Uterus (tissue), 3 donors: ENCODE measurements at regions not wholly inside any gene's neighbourhood (a gene's known extent, or its start where the extent isn't known, plus 50 kb on each side); places are given as distances from the start of the nearest gene placed in this dataset.

Source experiments
- DNase-seq, 2 donors: peaks; one replicate each; pipeline ENCODE4 v3.0.0-alpha.2; 2019 to 2020
- H3K27ac ChIP-seq, 2 donors: fragments of 200-600 bp; sonication (generic); 1 replicate in 1 of 2; 2 replicates in 1 of 2; pipeline ENCODE4 v1.5.1; 2016 to 2018
- H3K27me3 ChIP-seq, 2 donors: fragments of 200-600 bp; sonication (generic); one replicate each; pipeline ENCODE4 v1.5.1; 2018 to 2019; ENCODE audit warnings: control low read depth in 1 of 2
- H3K36me3 ChIP-seq, 2 donors: fragments of 200-600 bp; sonication (generic); one replicate each; pipeline ENCODE4 v1.5.1; 2019; ENCODE audit warnings: control low read depth in 1 of 2
- H3K4me1 ChIP-seq, 2 donors: fragments of 200-600 bp; sonication (generic); one replicate each; pipeline ENCODE4 v1.5.1; 2018 to 2019; ENCODE audit warnings: control low read depth in 1 of 2
- H3K4me3 ChIP-seq, 2 donors: fragments of 200-600 bp; sonication (generic); 1 replicate in 1 of 2; 2 replicates in 1 of 2; pipeline ENCODE4 v1.5.1; 2018 to 2019; ENCODE audit warnings: mild to moderate bottlenecking in 1 of 2
- H3K9me3 ChIP-seq, 2 donors: fragments of 200-600 bp; sonication (generic); one replicate each; pipeline ENCODE4 v1.5.1; 2019; ENCODE audit warnings: control low read depth in 1 of 2
- POLR2A ChIP-seq, 2 donors: fragments of 450-650 bp; IDR thresholded peaks; one replicate each; pipeline ENCODE4 v1.6.1; 2016; ENCODE audit warnings: antibody characterized with exemption in 2 of 2, mild to moderate bottlenecking in 1 of 2, moderate library complexity in 1 of 2
- intact Hi-C: fragments of 100-400 bp; cut with DNase I; formaldehyde crosslinking; loops from one replicate; pipeline ENCODE4 v1.15.1; 2023; ENCODE audit warnings: low total_unique reads
- TF ChIP-seq, protein P1 (sequence below), 4 experiments: fragments of 200-600 bp in 2 of 4; fragments of 450-650 bp in 2 of 4; sonication (generic) in 2 of 4; IDR thresholded peaks; one replicate each; pipeline ENCODE4 v1.5.1; 2016 to 2019; ENCODE audit warnings: antibody characterized with exemption in 4 of 4, mild to moderate bottlenecking in 2 of 4, moderate library complexity in 1 of 4
- donor health status: DM: yes; HTN: yes; CAD: no.

DNA sequence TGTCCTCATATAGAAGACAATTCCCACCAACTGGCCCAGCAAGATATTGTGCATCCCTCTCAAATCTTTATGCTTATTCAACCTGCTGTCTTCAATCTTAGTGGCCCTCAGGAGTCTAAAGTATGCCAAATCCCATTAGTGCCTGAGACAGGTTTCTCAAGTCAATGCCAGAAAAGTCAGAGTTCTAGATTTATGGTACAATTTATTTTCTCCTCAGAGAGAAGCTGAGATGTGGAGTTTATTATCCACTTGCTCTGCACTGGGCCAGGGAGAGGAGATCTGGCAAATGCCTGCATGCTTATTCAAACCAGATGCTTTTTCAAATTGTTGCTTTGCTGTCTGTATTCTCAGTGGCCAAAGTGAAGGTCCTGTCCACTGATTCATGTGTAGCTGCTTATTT lies 825.2 kb downstream of the METTL4 start:
- H3K4me1 ChIP-seq, result no peaks in the 10 kb centered on the region
- DNase-seq, result no peak
- no peaks in the 10 kb centered on the region for H3K27me3 ChIP-seq
- intact Hi-C loops, result no loop called here
- TF ChIP-seq POLR2A (IDR thresholded peaks at IDR 0.05), result no peak
- TF ChIP-seq, protein P1, sequence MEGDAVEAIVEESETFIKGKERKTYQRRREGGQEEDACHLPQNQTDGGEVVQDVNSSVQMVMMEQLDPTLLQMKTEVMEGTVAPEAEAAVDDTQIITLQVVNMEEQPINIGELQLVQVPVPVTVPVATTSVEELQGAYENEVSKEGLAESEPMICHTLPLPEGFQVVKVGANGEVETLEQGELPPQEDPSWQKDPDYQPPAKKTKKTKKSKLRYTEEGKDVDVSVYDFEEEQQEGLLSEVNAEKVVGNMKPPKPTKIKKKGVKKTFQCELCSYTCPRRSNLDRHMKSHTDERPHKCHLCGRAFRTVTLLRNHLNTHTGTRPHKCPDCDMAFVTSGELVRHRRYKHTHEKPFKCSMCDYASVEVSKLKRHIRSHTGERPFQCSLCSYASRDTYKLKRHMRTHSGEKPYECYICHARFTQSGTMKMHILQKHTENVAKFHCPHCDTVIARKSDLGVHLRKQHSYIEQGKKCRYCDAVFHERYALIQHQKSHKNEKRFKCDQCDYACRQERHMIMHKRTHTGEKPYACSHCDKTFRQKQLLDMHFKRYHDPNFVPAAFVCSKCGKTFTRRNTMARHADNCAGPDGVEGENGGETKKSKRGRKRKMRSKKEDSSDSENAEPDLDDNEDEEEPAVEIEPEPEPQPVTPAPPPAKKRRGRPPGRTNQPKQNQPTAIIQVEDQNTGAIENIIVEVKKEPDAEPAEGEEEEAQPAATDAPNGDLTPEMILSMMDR (IDR thresholded peaks at IDR 0.05), result no peak
- no peaks in the 10 kb centered on the region for H3K36me3 ChIP-seq
- H3K27ac ChIP-seq, result no peak overlapping the region
- no peaks in the 10 kb centered on the region for H3K9me3 ChIP-seq
- H3K4me3 ChIP-seq, result no peak overlapping the region

DNA sequence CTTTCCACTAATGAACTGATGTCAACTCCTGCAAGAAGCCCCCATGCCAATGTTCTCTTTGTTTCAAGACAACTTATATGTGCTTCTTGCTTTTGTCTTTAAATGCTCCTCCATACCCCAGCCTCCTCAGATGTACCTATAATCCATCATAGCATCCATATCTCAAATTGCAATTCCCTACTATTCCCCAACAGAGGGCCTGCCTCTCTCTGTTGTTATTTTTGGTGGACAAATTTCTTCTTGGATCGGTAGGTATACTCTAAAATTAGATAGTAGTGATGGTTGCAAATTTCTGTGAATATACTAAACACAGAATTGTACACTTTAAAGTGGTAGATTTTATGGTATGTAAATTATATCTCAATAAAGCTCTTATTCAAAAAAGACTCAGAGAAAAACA lies 820.1 kb downstream of the METTL4 start:
- intact Hi-C loops, result no loop called here
- H3K4me1 ChIP-seq, result no peaks in the 10 kb centered on the region
- DNase-seq, result no peak
- no peak overlapping the region for H3K4me3 ChIP-seq
- H3K36me3 ChIP-seq, result no peaks in the 10 kb centered on the region
- no peak overlapping the region for H3K27ac ChIP-seq
- H3K27me3 ChIP-seq, result no peaks in the 10 kb centered on the region
- no peaks in the 10 kb centered on the region for H3K9me3 ChIP-seq
- TF ChIP-seq POLR2A (IDR thresholded peaks at IDR 0.05), result no peak
- TF ChIP-seq, protein P1 (IDR thresholded peaks at IDR 0.05), result no peak

DNA sequence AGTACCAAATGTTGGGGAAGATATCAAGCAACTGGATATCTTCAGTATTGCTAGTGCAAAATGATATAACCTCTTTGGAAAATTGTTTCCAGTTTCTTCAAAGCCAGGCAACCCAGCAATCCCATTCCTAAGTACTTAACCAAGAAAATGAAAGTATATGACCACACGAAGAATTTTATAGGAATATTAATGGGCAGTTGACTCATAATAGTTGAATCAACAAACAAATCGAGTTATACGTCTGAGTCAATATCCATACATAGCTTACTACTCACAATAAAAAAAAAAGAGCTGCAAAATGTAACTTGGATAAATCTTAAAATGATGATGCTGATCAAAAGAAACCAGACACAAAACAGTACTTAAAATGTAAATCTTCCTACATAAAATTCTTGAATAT lies 810.4 kb downstream of the METTL4 start:
- TF ChIP-seq POLR2A (IDR thresholded peaks at IDR 0.05), result no peak
- TF ChIP-seq, protein P1 (IDR thresholded peaks at IDR 0.05), result no peak
- no peak for DNase-seq
- H3K4me1 ChIP-seq, result no peaks in the 10 kb centered on the region
- no peak overlapping the region for H3K27ac ChIP-seq
- intact Hi-C loops, result no loop called here
- no peak overlapping the region for H3K4me3 ChIP-seq
- H3K27me3 ChIP-seq, result no peaks in the 10 kb centered on the region
- H3K9me3 ChIP-seq, result no peaks in the 10 kb centered on the region
- H3K36me3 ChIP-seq, result no peaks in the 10 kb centered on the region

DNA sequence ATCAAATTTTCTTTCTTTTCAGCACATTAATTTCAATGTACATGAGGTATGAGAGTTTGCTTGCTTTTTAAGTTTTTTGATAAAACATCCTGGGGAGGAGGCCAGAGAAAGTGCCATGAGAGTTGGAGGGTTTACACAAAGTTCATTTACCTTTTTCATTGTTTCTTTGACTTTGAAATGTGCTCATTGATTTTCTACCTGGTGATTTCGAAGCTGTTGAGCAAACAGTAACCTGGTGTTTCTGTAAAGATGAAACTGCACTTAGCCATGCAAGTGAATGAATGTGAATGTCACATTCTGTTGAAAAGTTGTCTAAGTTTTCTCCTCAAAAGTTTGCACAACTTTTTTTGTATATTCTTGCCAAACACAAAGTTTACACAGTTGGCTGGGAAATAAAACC lies 797.0 kb downstream of the METTL4 start:
- DNase-seq, result no peak
- no peaks in the 10 kb centered on the region for H3K36me3 ChIP-seq
- TF ChIP-seq, protein P1 (IDR thresholded peaks at IDR 0.05), result no peak
- no peak for TF ChIP-seq POLR2A (IDR thresholded peaks at IDR 0.05)
- H3K27ac ChIP-seq, result no peak overlapping the region
- intact Hi-C loops, result no loop called here
- H3K9me3 ChIP-seq, result no peaks in the 10 kb centered on the region
- H3K4me3 ChIP-seq, result no peak overlapping the region
- no peaks in the 10 kb centered on the region for H3K27me3 ChIP-seq
- H3K4me1 ChIP-seq, result no peaks in the 10 kb centered on the region

DNA sequence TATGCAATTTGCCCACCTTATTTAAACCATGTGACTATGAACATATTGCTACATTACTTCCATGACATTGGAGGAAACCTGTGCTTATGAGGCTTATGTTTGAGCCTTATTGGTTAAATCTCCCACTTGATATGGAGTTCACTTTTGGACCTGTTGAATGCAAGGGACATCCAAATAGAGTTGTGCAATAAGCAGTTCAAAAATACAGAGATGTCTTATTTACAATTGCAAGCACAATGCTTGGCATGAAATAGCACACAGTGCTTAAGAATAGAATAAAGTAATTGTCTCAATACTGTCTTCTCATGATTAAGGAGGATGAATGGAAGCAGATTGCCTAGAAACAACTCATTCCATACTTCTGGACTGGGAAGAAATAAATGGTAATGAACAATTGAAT lies 793.5 kb downstream of the METTL4 start:
- Histone ChIP-seq H3K9me3 (no peaks in the 10 kb centered on the region), H3K4me1 (no peaks in the 10 kb centered on the region), H3K27ac (no peak overlapping the region), H3K4me3 (no peak overlapping the region), H3K36me3 (no peaks in the 10 kb centered on the region), H3K27me3 (no peaks in the 10 kb centered on the region)
- no peak for DNase-seq
- intact Hi-C loops, result no loop called here
- no peak for TF ChIP-seq POLR2A (IDR thresholded peaks at IDR 0.05)
- TF ChIP-seq, protein P1 (IDR thresholded peaks at IDR 0.05), result no peak
